ENCODE measurements at regions not wholly inside any gene's neighbourhood (a gene's known extent, or its start where the extent isn't known, plus 50 kb on each side); places are given as distances from the start of the nearest gene placed in this dataset.

GRCh38 chr3:18597919-18598318 is 172.8 kb upstream of the SATB1 start:
- Histone ChIP-seq H3K36me3 (ENCODE audit: insufficient read depth, low read length) (no peaks in the 10 kb centered on the region), H3K9ac (ENCODE audit: low read depth, low read length) (no peak overlapping the region), H3K4me3 (ENCODE audit: low read length) (no peak overlapping the region), H3K27me3 (ENCODE audit: control insufficient read depth, insufficient read depth, low read length) (no peaks in the 10 kb centered on the region), H3K4me2 (ENCODE audit: low read length) (no peak overlapping the region), H3K9me3 (replicated peaks; ENCODE audit: low read length) (no peaks in the 10 kb centered on the region), H3K4me1 (ENCODE audit: control insufficient read depth, insufficient read depth, low read length) (no peaks in the 10 kb centered on the region)

- H3K9me3 ChIP-seq (replicated peaks; ENCODE audit: low read length): no peaks in the 10 kb centered on the region
- no peak overlapping the region for H3K4me3 ChIP-seq (ENCODE audit: low read length)
- H3K27me3 ChIP-seq (ENCODE audit: control insufficient read depth, insufficient read depth, low read length): no peaks in the 10 kb centered on the region
- H3K36me3 ChIP-seq (ENCODE audit: insufficient read depth, low read length): no peaks in the 10 kb centered on the region
- no peak overlapping the region for H3K9ac ChIP-seq (ENCODE audit: low read depth, low read length)
- H3K4me1 ChIP-seq (ENCODE audit: control insufficient read depth, insufficient read depth, low read length): no peaks in the 10 kb centered on the region
- no peak overlapping the region for H3K4me2 ChIP-seq (ENCODE audit: low read length)
Observed at GRCh38 chr3:18593231-18593630, 168.1 kb upstream of the SATB1 start.

- H3K4me2 ChIP-seq (ENCODE audit: low read length): no peak overlapping the region
Observed at GRCh38 chr3:18591120-18591519, 166.0 kb upstream of the SATB1 start.

GRCh38 chr3:18586076-18586475 is 160.9 kb upstream of the SATB1 start:
- no peaks in the 10 kb centered on the region for H3K27me3 ChIP-seq (ENCODE audit: control insufficient read depth, insufficient read depth, low read length)

More at GRCh38 chr3:18591120-18591519, 166.0 kb upstream of the SATB1 start:
- Histone ChIP-seq H3K36me3 (ENCODE audit: insufficient read depth, low read length) (no peaks in the 10 kb centered on the region), H3K4me1 (ENCODE audit: control insufficient read depth, insufficient read depth, low read length) (no peaks in the 10 kb centered on the region), H3K27me3 (ENCODE audit: control insufficient read depth, insufficient read depth, low read length) (no peaks in the 10 kb centered on the region), H3K4me3 (ENCODE audit: low read length) (no peak overlapping the region), H3K9me3 (replicated peaks; ENCODE audit: low read length) (no peaks in the 10 kb centered on the region), H3K9ac (ENCODE audit: low read depth, low read length) (no peak overlapping the region)

GRCh38 chr3:18585004-18585968 is 160.1 kb upstream of the SATB1 start:
- Histone ChIP-seq H3K4me1 (ENCODE audit: control insufficient read depth, insufficient read depth, low read length) (no peaks in the 10 kb centered on the region), H3K9me3 (replicated peaks; ENCODE audit: low read length) (no peaks in the 10 kb centered on the region), H3K9ac (ENCODE audit: low read depth, low read length) (no peak overlapping the region), H3K4me2 (ENCODE audit: low read length) (no peak overlapping the region), H3K27me3 (ENCODE audit: control insufficient read depth, insufficient read depth, low read length) (no peaks in the 10 kb centered on the region), H3K36me3 (ENCODE audit: insufficient read depth, low read length) (no peaks in the 10 kb centered on the region), H3K4me3 (ENCODE audit: low read length) (no peak overlapping the region)

More at GRCh38 chr3:18586076-18586475, 160.9 kb upstream of the SATB1 start:
- no peaks in the 10 kb centered on the region for H3K36me3 ChIP-seq (ENCODE audit: insufficient read depth, low read length)
- H3K9ac ChIP-seq (ENCODE audit: low read depth, low read length): no peak overlapping the region
- no peaks in the 10 kb centered on the region for H3K4me1 ChIP-seq (ENCODE audit: control insufficient read depth, insufficient read depth, low read length)
- H3K4me3 ChIP-seq (ENCODE audit: low read length): no peak overlapping the region
- H3K9me3 ChIP-seq (replicated peaks; ENCODE audit: low read length): no peaks in the 10 kb centered on the region
- no peak overlapping the region for H3K4me2 ChIP-seq (ENCODE audit: low read length)

GRCh38 chr3:18580268-18580667 is 155.1 kb upstream of the SATB1 start:
- H3K36me3 ChIP-seq (ENCODE audit: insufficient read depth, low read length): no peaks in the 10 kb centered on the region
- no peaks in the 10 kb centered on the region for H3K27me3 ChIP-seq (ENCODE audit: control insufficient read depth, insufficient read depth, low read length)
- no peak overlapping the region for H3K9ac ChIP-seq (ENCODE audit: low read depth, low read length)
- H3K4me2 ChIP-seq (ENCODE audit: low read length): no peak overlapping the region
- H3K4me1 ChIP-seq (ENCODE audit: control insufficient read depth, insufficient read depth, low read length): no peaks in the 10 kb centered on the region
- no peak overlapping the region for H3K4me3 ChIP-seq (ENCODE audit: low read length)
- H3K9me3 ChIP-seq (replicated peaks; ENCODE audit: low read length): no peaks in the 10 kb centered on the region

- Histone ChIP-seq H3K4me2 (ENCODE audit: low read length) (no peak overlapping the region), H3K27me3 (ENCODE audit: control insufficient read depth, insufficient read depth, low read length) (no peaks in the 10 kb centered on the region), H3K36me3 (ENCODE audit: insufficient read depth, low read length) (no peaks in the 10 kb centered on the region), H3K4me3 (ENCODE audit: low read length) (no peak overlapping the region), H3K4me1 (ENCODE audit: control insufficient read depth, insufficient read depth, low read length) (no peaks in the 10 kb centered on the region), H3K9me3 (replicated peaks; ENCODE audit: low read length) (no peaks in the 10 kb centered on the region), H3K9ac (ENCODE audit: low read depth, low read length) (no peak overlapping the region)
Observed at GRCh38 chr3:18579661-18580060, 154.5 kb upstream of the SATB1 start.

GRCh38 chr3:18575573-18575972 is 150.4 kb upstream of the SATB1 start:
- no peak overlapping the region for H3K9ac ChIP-seq (ENCODE audit: low read depth, low read length)
- H3K27me3 ChIP-seq (ENCODE audit: control insufficient read depth, insufficient read depth, low read length): no peaks in the 10 kb centered on the region
- H3K4me3 ChIP-seq (ENCODE audit: low read length): no peak overlapping the region
- H3K4me1 ChIP-seq (ENCODE audit: control insufficient read depth, insufficient read depth, low read length): no peaks in the 10 kb centered on the region
- no peaks in the 10 kb centered on the region for H3K36me3 ChIP-seq (ENCODE audit: insufficient read depth, low read length)
- H3K4me2 ChIP-seq (ENCODE audit: low read length): peak overlapping the region; percentile 47
- H3K9me3 ChIP-seq (replicated peaks; ENCODE audit: low read length): no peaks in the 10 kb centered on the region

- Histone ChIP-seq H3K9ac (ENCODE audit: low read depth, low read length) (no peak overlapping the region), H3K4me2 (ENCODE audit: low read length) (no peak overlapping the region), H3K9me3 (replicated peaks; ENCODE audit: low read length) (no peaks in the 10 kb centered on the region), H3K27me3 (ENCODE audit: control insufficient read depth, insufficient read depth, low read length) (no peaks in the 10 kb centered on the region), H3K4me3 (ENCODE audit: low read length) (no peak overlapping the region), H3K36me3 (ENCODE audit: insufficient read depth, low read length) (no peaks in the 10 kb centered on the region), H3K4me1 (ENCODE audit: control insufficient read depth, insufficient read depth, low read length) (no peaks in the 10 kb centered on the region)
Observed at GRCh38 chr3:18572809-18573208, 147.7 kb upstream of the SATB1 start.

- no peak overlapping the region for H3K4me2 ChIP-seq (ENCODE audit: low read length)
Observed at GRCh38 chr3:18567293-18567692, 142.2 kb upstream of the SATB1 start.

GRCh38 chr3:18562364-18563154 is 137.4 kb upstream of the SATB1 start:
- no peaks in the 10 kb centered on the region for H3K36me3 ChIP-seq (ENCODE audit: insufficient read depth, low read length)
- no peak overlapping the region for H3K4me3 ChIP-seq (ENCODE audit: low read length)
- H3K27me3 ChIP-seq (ENCODE audit: control insufficient read depth, insufficient read depth, low read length): no peaks in the 10 kb centered on the region
- H3K9me3 ChIP-seq (replicated peaks; ENCODE audit: low read length): no peaks in the 10 kb centered on the region
- H3K4me1 ChIP-seq (ENCODE audit: control insufficient read depth, insufficient read depth, low read length): no peaks in the 10 kb centered on the region
- no peak overlapping the region for H3K9ac ChIP-seq (ENCODE audit: low read depth, low read length)
- H3K4me2 ChIP-seq (ENCODE audit: low read length): no peak overlapping the region

More at GRCh38 chr3:18567293-18567692, 142.2 kb upstream of the SATB1 start:
- Histone ChIP-seq H3K4me3 (ENCODE audit: low read length) (no peak overlapping the region), H3K9me3 (replicated peaks; ENCODE audit: low read length) (no peaks in the 10 kb centered on the region), H3K9ac (ENCODE audit: low read depth, low read length) (no peak overlapping the region), H3K36me3 (ENCODE audit: insufficient read depth, low read length) (no peaks in the 10 kb centered on the region), H3K27me3 (ENCODE audit: control insufficient read depth, insufficient read depth, low read length) (no peaks in the 10 kb centered on the region), H3K4me1 (ENCODE audit: control insufficient read depth, insufficient read depth, low read length) (no peaks in the 10 kb centered on the region)

Data from skeletal muscle satellite cell (primary cell).